Adrenal gland (tissue), 5 donors: ENCODE measurements at regions not wholly inside any gene's neighbourhood (a gene's known extent, or its start where the extent isn't known, plus 50 kb on each side); places are given as distances from the start of the nearest gene placed in this dataset.

Experiments used
- CTCF ChIP-seq, 6 experiments: fragments of 450-650 bp in 4 of 6; fragments of 200-600 bp in 2 of 6; sonication (generic) in 1 of 6; IDR thresholded peaks; 1 replicate in 5 of 6; 2 replicates in 1 of 6; pipeline versions ENCODE4 v1.5.1 to v1.8.0; 2016 to 2021; ENCODE audit warnings: antibody characterized with exemption in 6 of 6, mild to moderate bottlenecking in 2 of 6, moderate library complexity in 1 of 6
- POLR2A ChIP-seq, 2 donors: fragments of 450-650 bp; IDR thresholded peaks; one replicate each; pipeline ENCODE4 v1.6.1; 2017; ENCODE audit warnings: antibody characterized with exemption in 2 of 2, mild to moderate bottlenecking in 2 of 2, moderate library complexity in 1 of 2
- donor health status: DM: no; HTN: no; CAD: no.

- TF ChIP-seq CTCF (IDR thresholded peaks at IDR 0.05) (no peak), POLR2A (IDR thresholded peaks at IDR 0.05) (no peak)
Observed at GRCh38 chr5:89893546-89893945, 516.0 kb downstream of the CETN3 start.
